Neural cell (in vitro differentiated cells): ENCODE measurements at regions not wholly inside any gene's neighbourhood (a gene's known extent, or its start where the extent isn't known, plus 50 kb on each side); places are given as distances from the start of the nearest gene placed in this dataset.

Experiments
- H2AFZ ChIP-seq: fragments of 200-600, 300-800 bp; sonication (generic), shearing (Covaris generic); 2 replicates; pipeline ENCODE4 v1.6.0; 2014; ENCODE audit warnings: low read depth, mild to moderate bottlenecking, antibody characterized with exemption, low read length, moderate library complexity
- H3F3A ChIP-seq: fragments of 200-600 bp; shearing (Covaris generic); 2 replicates; pipeline ENCODE4 v1.6.1; 2016; ENCODE audit warnings: mild to moderate bottlenecking, moderate library complexity, mixed read lengths, antibody characterized with exemption, low read length; ENCODE audit not compliant: insufficient read depth, poor library complexity, severe bottlenecking
- H3K27ac ChIP-seq: fragments of 200-600, 300-800 bp; sonication (generic), shearing (Covaris generic); 2 replicates; pipeline ENCODE4 v1.5.1; 2014; ENCODE audit warnings: mild to moderate bottlenecking, low read length, moderate library complexity
- H3K27me3 ChIP-seq: fragments of 300-800, 200-600 bp; sonication (generic), shearing (Covaris generic); 2 replicates; pipeline ENCODE4 v1.6.0; 2014; ENCODE audit warnings: mild to moderate bottlenecking, low read depth, low read length, moderate library complexity; ENCODE audit not compliant: insufficient read depth
- H3K36me3 ChIP-seq: fragments of 300-800, 200-600 bp; sonication (generic), shearing (Covaris generic); 2 replicates; pipeline ENCODE4 v1.5.1; 2014; ENCODE audit warnings: mild to moderate bottlenecking, antibody characterized with exemption, low read length, moderate library complexity; ENCODE audit not compliant: insufficient read depth
- H3K4me2 ChIP-seq: fragments of 300-800, 200-600 bp; sonication (generic), shearing (Covaris generic); 2 replicates; pipeline ENCODE4 v1.6.0; 2014; ENCODE audit warnings: mild to moderate bottlenecking, low read length
- H3K4me3 ChIP-seq: fragments of 300-800, 200-600 bp; sonication (generic), shearing (Covaris generic); 2 replicates; pipeline ENCODE4 v1.5.1; 2014; ENCODE audit warnings: mild to moderate bottlenecking, low read length, moderate library complexity
- H3K79me2 ChIP-seq: fragments of 200-600 bp; shearing (Covaris generic); replicated peaks from 2 replicates; pipeline ENCODE4 v1.6.0; 2014; ENCODE audit warnings: mild to moderate bottlenecking, low read length, moderate library complexity; ENCODE audit not compliant: insufficient read depth
- H3K9ac ChIP-seq: fragments of 300-800, 200-600 bp; sonication (generic), shearing (Covaris generic); 2 replicates; pipeline ENCODE4 v1.6.1; 2016; ENCODE audit warnings: mild to moderate bottlenecking, low read length, mixed read lengths
- H3K9me2 ChIP-seq: fragments of 200-600 bp; shearing (Covaris generic); 2 replicates; pipeline ENCODE4 v1.6.1; 2016; ENCODE audit warnings: mild to moderate bottlenecking, low read length, mixed read lengths; ENCODE audit not compliant: insufficient read depth
- H3K9me3 ChIP-seq: fragments of 200-600, 300-800 bp; sonication (generic), shearing (Covaris generic); 2 replicates; pipeline ENCODE4 v1.6.1; 2016; ENCODE audit warnings: mild to moderate bottlenecking, mixed run types, low read length, moderate library complexity, mixed read lengths
- H4K20me1 ChIP-seq: fragments of 200-600 bp; shearing (Covaris generic); 2 replicates; pipeline ENCODE4 v1.6.1; 2016; ENCODE audit warnings: mild to moderate bottlenecking, mixed run types; ENCODE audit not compliant: insufficient read depth
- EP300 ChIP-seq: fragments of 450-650 bp; conservative IDR thresholded peaks from 2 replicates; pipeline ENCODE4 v1.6.1; 2014; ENCODE audit warnings: antibody characterized with exemption, mild to moderate bottlenecking, moderate library complexity; ENCODE audit not compliant: poor library complexity, severe bottlenecking
- EZH2 ChIP-seq: fragments of 200-600, 300-800 bp; shearing (Covaris generic), sonication (generic); IDR thresholded peaks from 2 replicates; pipeline ENCODE4 v1.6.1; 2014; ENCODE audit warnings: antibody characterized with exemption, low read length, borderline replicate concordance, mild to moderate bottlenecking; ENCODE audit not compliant: insufficient read depth, poor library complexity, severe bottlenecking
- MXI1 ChIP-seq: fragments of 450-650 bp; conservative IDR thresholded peaks from 2 replicates; pipeline ENCODE4 v1.6.1; 2014; ENCODE audit warnings: antibody characterized with exemption, mild to moderate bottlenecking; ENCODE audit not compliant: poor library complexity, severe bottlenecking
- POLR2AphosphoS5 ChIP-seq: IDR thresholded peaks from 2 replicates; pipeline ENCODE4 v1.6.1; 2012
- RAD21 ChIP-seq: fragments of 450-650 bp; conservative IDR thresholded peaks from 2 replicates; pipeline ENCODE4 v1.6.1; 2014; ENCODE audit warnings: antibody characterized with exemption, mild to moderate bottlenecking, moderate library complexity
- SMC3 ChIP-seq: fragments of 450-650 bp; conservative IDR thresholded peaks from 2 replicates; pipeline ENCODE4 v1.6.1; 2014; ENCODE audit warnings: antibody characterized with exemption, mild to moderate bottlenecking, moderate library complexity; ENCODE audit not compliant: poor library complexity
- TAF1 ChIP-seq: IDR thresholded peaks from 2 replicates; pipeline ENCODE4 v1.6.1; 2012; ENCODE audit warnings: low read depth
- TF ChIP-seq, protein P1 (sequence below): IDR thresholded peaks from 2 replicates; pipeline ENCODE4 v1.6.1; 2012; ENCODE audit warnings: borderline replicate concordance
- TF ChIP-seq, protein P2 (sequence below): fragments of 450-650 bp; IDR thresholded peaks from 2 replicates; pipeline ENCODE4 v1.5.1; 2014; ENCODE audit warnings: antibody characterized with exemption, mild to moderate bottlenecking, moderate library complexity; ENCODE audit not compliant: poor library complexity, severe bottlenecking

DNA sequence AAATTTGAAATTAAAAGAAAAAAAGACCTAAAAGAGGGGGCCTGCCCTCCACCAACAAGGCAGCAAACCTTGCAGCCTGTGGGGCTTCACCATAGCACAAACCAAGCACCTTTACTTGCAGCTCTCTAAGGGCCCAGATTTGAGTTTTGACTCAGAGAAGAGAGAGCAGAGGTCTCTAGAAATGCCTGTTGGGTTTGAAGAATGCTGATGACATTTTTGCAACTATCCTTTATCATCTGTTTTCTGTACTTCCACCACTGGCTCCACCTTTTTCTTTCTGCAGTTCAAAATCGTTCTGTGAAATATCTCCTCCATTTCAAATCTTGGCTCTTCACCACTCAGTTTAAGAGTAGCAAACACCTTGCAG is 83.8 kb upstream of the HMGA2 start:
- no peak overlapping the region for H2AFZ ChIP-seq
- H4K20me1 ChIP-seq = no peaks in the 10 kb centered on the region
- H3K79me2 ChIP-seq = no peaks in the 10 kb centered on the region
- H3F3A ChIP-seq = no peaks in the 10 kb centered on the region
- no peak overlapping the region for H3K27ac ChIP-seq
- peak overlapping the region; percentile 93 for H3K4me3 ChIP-seq
- H3K4me2 ChIP-seq = no peak overlapping the region
- H3K9me2 ChIP-seq = no peaks in the 10 kb centered on the region
- H3K27me3 ChIP-seq = peaks cover 31% of the 10 kb centered on the region
- H3K36me3 ChIP-seq = no peaks in the 10 kb centered on the region
- H3K9ac ChIP-seq = no peak overlapping the region
- TF ChIP-seq SMC3 (no peak), EP300 (no peak), EZH2 (no peak), TAF1 (no peak)
- TF ChIP-seq, protein P1, sequence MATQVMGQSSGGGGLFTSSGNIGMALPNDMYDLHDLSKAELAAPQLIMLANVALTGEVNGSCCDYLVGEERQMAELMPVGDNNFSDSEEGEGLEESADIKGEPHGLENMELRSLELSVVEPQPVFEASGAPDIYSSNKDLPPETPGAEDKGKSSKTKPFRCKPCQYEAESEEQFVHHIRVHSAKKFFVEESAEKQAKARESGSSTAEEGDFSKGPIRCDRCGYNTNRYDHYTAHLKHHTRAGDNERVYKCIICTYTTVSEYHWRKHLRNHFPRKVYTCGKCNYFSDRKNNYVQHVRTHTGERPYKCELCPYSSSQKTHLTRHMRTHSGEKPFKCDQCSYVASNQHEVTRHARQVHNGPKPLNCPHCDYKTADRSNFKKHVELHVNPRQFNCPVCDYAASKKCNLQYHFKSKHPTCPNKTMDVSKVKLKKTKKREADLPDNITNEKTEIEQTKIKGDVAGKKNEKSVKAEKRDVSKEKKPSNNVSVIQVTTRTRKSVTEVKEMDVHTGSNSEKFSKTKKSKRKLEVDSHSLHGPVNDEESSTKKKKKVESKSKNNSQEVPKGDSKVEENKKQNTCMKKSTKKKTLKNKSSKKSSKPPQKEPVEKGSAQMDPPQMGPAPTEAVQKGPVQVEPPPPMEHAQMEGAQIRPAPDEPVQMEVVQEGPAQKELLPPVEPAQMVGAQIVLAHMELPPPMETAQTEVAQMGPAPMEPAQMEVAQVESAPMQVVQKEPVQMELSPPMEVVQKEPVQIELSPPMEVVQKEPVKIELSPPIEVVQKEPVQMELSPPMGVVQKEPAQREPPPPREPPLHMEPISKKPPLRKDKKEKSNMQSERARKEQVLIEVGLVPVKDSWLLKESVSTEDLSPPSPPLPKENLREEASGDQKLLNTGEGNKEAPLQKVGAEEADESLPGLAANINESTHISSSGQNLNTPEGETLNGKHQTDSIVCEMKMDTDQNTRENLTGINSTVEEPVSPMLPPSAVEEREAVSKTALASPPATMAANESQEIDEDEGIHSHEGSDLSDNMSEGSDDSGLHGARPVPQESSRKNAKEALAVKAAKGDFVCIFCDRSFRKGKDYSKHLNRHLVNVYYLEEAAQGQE = no peak
- no peaks in the 10 kb centered on the region for H3K9me3 ChIP-seq

DNA sequence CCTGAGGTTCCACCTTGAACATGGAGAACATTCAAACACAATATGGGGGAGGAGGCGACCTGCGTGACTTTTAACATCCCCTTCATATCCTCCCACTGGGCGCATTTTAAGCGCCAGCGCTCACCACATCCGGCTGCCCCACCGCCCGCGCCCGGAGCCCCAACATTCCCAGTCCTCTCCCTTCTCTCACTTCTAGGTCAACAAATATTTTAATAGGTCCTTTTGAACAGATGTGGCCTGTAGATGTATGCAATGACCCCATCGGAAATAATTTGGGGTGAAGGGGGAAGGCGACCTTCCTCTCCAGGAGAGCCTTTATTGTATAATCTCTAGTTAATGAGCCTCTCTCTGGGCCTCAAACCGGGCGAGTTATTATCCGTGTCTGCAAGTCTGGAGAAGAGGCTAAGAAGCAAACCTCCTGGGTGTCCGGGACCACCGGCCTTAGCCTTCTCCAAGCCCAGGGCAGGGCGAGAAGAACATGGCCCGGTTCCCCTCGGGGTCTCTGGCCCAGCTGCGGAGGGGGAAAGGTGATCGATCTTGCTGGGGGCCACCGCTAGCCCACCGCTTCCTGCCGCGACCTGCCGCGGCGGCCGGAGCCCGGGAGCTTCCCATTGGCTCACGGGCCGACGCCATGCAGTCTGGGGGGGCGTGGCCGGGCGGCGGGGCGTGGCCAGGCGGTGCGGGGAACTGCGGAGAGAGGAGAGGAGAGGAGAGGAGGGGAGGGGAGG is 83.2 kb upstream of the HMGA2 start:
- Histone ChIP-seq H3K9ac (no peak overlapping the region), H3F3A (no peaks in the 10 kb centered on the region), H3K9me3 (no peaks in the 10 kb centered on the region), H2AFZ (no peak overlapping the region), H3K27me3 (peaks cover 31% of the 10 kb centered on the region), H3K4me3 (peak overlapping the region; percentile 93), H3K27ac (no peak overlapping the region), H3K4me2 (no peak overlapping the region), H3K9me2 (no peaks in the 10 kb centered on the region), H4K20me1 (no peaks in the 10 kb centered on the region), H3K79me2 (no peaks in the 10 kb centered on the region), H3K36me3 (no peaks in the 10 kb centered on the region)
- TF ChIP-seq, protein P1 = no peak
- TF ChIP-seq POLR2AphosphoS5 (no peak), SMC3 (no peak), MXI1 (no peak), RAD21 (no peak), EZH2 (no peak)
- TF ChIP-seq, protein P2, sequence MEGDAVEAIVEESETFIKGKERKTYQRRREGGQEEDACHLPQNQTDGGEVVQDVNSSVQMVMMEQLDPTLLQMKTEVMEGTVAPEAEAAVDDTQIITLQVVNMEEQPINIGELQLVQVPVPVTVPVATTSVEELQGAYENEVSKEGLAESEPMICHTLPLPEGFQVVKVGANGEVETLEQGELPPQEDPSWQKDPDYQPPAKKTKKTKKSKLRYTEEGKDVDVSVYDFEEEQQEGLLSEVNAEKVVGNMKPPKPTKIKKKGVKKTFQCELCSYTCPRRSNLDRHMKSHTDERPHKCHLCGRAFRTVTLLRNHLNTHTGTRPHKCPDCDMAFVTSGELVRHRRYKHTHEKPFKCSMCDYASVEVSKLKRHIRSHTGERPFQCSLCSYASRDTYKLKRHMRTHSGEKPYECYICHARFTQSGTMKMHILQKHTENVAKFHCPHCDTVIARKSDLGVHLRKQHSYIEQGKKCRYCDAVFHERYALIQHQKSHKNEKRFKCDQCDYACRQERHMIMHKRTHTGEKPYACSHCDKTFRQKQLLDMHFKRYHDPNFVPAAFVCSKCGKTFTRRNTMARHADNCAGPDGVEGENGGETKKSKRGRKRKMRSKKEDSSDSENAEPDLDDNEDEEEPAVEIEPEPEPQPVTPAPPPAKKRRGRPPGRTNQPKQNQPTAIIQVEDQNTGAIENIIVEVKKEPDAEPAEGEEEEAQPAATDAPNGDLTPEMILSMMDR = no peak
